ENCODE measurements at regions not wholly inside any gene's neighbourhood (a gene's known extent, or its start where the extent isn't known, plus 50 kb on each side); places are given as distances from the start of the nearest gene placed in this dataset.

DNA sequence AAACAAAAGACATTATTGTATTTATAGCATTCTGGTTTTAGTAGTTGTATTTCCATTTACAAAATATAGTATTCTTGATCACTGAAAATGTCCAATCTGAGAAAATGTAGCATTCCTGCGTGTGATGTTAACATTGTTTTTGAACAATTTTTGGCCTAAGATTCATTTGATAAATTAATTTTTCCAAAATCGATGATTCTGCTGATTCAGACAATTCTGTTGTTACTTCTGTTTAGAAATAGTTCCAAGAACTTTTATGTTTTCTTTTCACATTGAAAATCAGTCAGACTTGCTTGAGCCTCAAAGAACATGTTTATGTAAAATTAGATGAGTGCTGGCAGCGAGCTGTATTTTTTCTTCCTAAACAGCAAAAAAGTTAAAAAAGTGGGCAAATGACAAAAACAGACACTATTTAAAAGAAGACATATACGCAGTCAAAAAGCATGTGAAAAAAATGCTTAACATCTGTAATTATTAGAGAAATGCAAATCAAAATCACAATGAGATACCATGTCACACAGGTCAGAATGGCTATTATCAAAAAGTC, 804.5 kb upstream of the MIR17HG start:
- no peak overlapping the region for H3K27ac ChIP-seq (ENCODE audit: low read length)

DNA sequence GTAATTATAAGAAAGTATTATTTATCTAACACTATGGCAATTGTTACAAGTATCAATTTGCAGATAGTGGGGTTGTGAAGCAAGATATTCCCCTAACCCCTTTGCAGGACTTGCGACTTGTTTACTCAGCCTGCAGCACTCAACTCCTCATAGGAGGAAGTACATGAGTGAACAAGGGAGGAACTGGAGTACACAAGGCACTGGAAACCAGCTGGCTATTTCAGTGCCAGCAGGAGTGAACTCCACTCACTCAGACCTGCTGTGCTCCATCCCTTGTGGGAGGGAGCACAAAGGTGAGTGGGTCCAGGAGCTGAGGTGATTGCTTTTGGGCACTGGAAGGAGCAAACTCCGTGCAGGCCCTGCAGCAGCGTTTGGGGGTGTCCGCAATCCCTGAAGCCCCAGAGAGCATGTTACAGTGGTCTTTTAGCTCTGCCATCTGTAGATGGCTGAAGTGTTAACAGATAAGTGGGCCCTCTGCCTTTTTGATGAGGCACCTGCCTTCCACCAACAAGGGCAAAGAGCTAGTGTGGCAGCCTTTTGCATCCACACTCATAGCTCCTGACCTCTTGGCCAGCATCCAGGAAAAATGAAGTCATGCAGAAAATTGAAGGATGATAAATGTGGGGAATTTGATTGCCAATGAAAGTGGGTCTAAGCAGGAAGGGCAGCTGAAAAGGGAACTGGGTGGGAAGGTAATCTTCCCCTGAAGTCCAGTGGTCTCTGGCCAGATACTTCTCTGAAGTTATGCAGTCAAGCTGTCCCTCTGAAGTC, 802.2 kb upstream of the MIR17HG start:
- Histone ChIP-seq H4K20me1 (ENCODE audit: insufficient read depth, low read length) (no peaks in the 10 kb centered on the region), H3K4me1 (ENCODE audit: low read length) (no peaks in the 10 kb centered on the region), H3K27me3 (ENCODE audit: low read depth, low read length) (no peaks in the 10 kb centered on the region)

More for the DNA sequence above, 804.5 kb upstream of the MIR17HG start:
- Histone ChIP-seq H3K9me3 (ENCODE audit: insufficient read depth, low read length) (peaks cover 12% of the 10 kb centered on the region), H3K9ac (ENCODE audit: low read length) (no peak overlapping the region), H3K36me3 (replicated peaks; ENCODE audit: low read depth, low read length) (no peaks in the 10 kb centered on the region), H3K27me3 (ENCODE audit: low read depth, low read length) (no peaks in the 10 kb centered on the region), H3K79me2 (ENCODE audit: low read length) (no peaks in the 10 kb centered on the region), H2AFZ (ENCODE audit: low read depth, low read length) (no peak overlapping the region), H3K4me2 (ENCODE audit: low read length) (no peak overlapping the region), H4K20me1 (ENCODE audit: insufficient read depth, low read length) (no peaks in the 10 kb centered on the region), H3K4me1 (ENCODE audit: low read length) (no peaks in the 10 kb centered on the region), H3K4me3 (ENCODE audit: low read length) (no peak overlapping the region)
- no peak for TF ChIP-seq EZH2phosphoT487 (IDR thresholded peaks at IDR 0.05; ENCODE audit: low read depth)
- TF ChIP-seq, protein P1, sequence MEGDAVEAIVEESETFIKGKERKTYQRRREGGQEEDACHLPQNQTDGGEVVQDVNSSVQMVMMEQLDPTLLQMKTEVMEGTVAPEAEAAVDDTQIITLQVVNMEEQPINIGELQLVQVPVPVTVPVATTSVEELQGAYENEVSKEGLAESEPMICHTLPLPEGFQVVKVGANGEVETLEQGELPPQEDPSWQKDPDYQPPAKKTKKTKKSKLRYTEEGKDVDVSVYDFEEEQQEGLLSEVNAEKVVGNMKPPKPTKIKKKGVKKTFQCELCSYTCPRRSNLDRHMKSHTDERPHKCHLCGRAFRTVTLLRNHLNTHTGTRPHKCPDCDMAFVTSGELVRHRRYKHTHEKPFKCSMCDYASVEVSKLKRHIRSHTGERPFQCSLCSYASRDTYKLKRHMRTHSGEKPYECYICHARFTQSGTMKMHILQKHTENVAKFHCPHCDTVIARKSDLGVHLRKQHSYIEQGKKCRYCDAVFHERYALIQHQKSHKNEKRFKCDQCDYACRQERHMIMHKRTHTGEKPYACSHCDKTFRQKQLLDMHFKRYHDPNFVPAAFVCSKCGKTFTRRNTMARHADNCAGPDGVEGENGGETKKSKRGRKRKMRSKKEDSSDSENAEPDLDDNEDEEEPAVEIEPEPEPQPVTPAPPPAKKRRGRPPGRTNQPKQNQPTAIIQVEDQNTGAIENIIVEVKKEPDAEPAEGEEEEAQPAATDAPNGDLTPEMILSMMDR (IDR thresholded peaks at IDR 0.05; ENCODE audit: low read depth, low read length): no peak

DNA sequence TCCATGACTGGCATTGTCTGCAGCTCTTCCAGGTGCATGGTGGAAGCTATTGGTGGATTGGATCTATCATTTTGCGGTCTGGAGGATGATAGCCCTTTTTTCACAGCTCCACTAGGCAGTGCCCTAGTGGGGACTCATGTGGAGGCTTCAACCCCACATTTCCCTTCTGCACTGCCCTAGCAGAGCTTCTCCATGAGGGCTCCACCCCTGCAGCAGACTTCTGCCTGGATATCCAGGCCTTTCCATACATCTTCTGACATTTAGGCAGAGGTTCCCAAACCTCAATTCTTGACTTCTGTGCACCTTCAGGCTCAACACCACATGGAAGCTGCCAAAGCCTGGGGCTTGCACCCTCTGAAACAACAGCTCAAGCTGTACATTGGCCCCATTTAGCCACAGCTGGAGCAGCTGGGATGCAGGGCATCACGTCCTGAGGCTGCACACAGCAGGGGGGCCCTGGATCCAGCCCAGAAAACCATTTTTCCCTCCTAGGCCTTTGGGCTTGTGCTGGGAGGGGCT, 800.2 kb upstream of the MIR17HG start:
- no peak overlapping the region for H3K4me3 ChIP-seq (ENCODE audit: low read length)
- no peaks in the 10 kb centered on the region for H3K36me3 ChIP-seq (replicated peaks; ENCODE audit: low read depth, low read length)
- no peak overlapping the region for H3K4me2 ChIP-seq (ENCODE audit: low read length)
- TF ChIP-seq, protein P1 (IDR thresholded peaks at IDR 0.05; ENCODE audit: low read depth, low read length): no peak
- TF ChIP-seq EZH2phosphoT487 (IDR thresholded peaks at IDR 0.05; ENCODE audit: low read depth): no peak
- no peak overlapping the region for H2AFZ ChIP-seq (ENCODE audit: low read depth, low read length)
- no peaks in the 10 kb centered on the region for H3K79me2 ChIP-seq (ENCODE audit: low read length)
- H3K9ac ChIP-seq (ENCODE audit: low read length): no peak overlapping the region
- no peaks in the 10 kb centered on the region for H3K27me3 ChIP-seq (ENCODE audit: low read depth, low read length)
- no peak overlapping the region for H3K27ac ChIP-seq (ENCODE audit: low read length)
- peaks cover 15% of the 10 kb centered on the region for H3K9me3 ChIP-seq (ENCODE audit: insufficient read depth, low read length)
- no peaks in the 10 kb centered on the region for H4K20me1 ChIP-seq (ENCODE audit: insufficient read depth, low read length)
- no peaks in the 10 kb centered on the region for H3K4me1 ChIP-seq (ENCODE audit: low read length)

More for the DNA sequence above, 802.2 kb upstream of the MIR17HG start:
- Histone ChIP-seq H3K9me3 (ENCODE audit: insufficient read depth, low read length) (peaks cover 15% of the 10 kb centered on the region), H3K9ac (ENCODE audit: low read length) (no peak overlapping the region), H2AFZ (ENCODE audit: low read depth, low read length) (no peak overlapping the region), H3K79me2 (ENCODE audit: low read length) (no peaks in the 10 kb centered on the region), H3K27ac (ENCODE audit: low read length) (no peak overlapping the region), H3K36me3 (replicated peaks; ENCODE audit: low read depth, low read length) (no peaks in the 10 kb centered on the region), H3K4me3 (ENCODE audit: low read length) (no peak overlapping the region), H3K4me2 (ENCODE audit: low read length) (no peak overlapping the region)
- no peak for TF ChIP-seq EZH2phosphoT487 (IDR thresholded peaks at IDR 0.05; ENCODE audit: low read depth)

DNA sequence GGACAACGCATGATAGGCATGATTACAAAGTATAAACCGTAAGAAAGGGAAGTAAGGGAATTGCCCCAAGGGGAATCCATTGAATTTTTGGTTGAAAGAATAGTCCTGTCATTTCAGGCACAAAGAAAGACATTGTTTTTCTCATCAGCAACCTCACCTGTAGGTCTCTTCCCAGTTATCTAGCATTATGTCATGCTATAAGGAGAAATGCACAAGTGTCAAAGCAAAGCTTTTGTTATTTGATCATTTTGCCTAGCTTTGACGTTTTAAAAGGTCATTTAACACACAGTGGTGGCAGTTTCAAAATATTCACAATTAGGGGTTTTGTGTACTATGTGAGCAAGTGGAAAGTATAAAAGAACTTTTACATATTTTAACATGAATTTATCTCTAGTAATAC, 796.2 kb upstream of the MIR17HG start:
- no peak overlapping the region for H3K4me2 ChIP-seq (ENCODE audit: low read length)
- H3K9ac ChIP-seq (ENCODE audit: low read length): no peak overlapping the region
- TF ChIP-seq, protein P1 (IDR thresholded peaks at IDR 0.05; ENCODE audit: low read depth, low read length): no peak
- TF ChIP-seq EZH2phosphoT487 (IDR thresholded peaks at IDR 0.05; ENCODE audit: low read depth): no peak
- H3K4me3 ChIP-seq (ENCODE audit: low read length): no peak overlapping the region
- H3K27ac ChIP-seq (ENCODE audit: low read length): no peak overlapping the region
- H3K9me3 ChIP-seq (ENCODE audit: insufficient read depth, low read length): peaks cover 11% of the 10 kb centered on the region
- H2AFZ ChIP-seq (ENCODE audit: low read depth, low read length): no peak overlapping the region
- H3K36me3 ChIP-seq (replicated peaks; ENCODE audit: low read depth, low read length): no peaks in the 10 kb centered on the region
- H4K20me1 ChIP-seq (ENCODE audit: insufficient read depth, low read length): no peaks in the 10 kb centered on the region
- H3K27me3 ChIP-seq (ENCODE audit: low read depth, low read length): no peaks in the 10 kb centered on the region
- H3K79me2 ChIP-seq (ENCODE audit: low read length): no peaks in the 10 kb centered on the region
- no peaks in the 10 kb centered on the region for H3K4me1 ChIP-seq (ENCODE audit: low read length)

Data from OCI-LY3 (cell line).